ELF-1 (cell line): ENCODE measurements at regions not wholly inside any gene's neighbourhood (a gene's known extent, or its start where the extent isn't known, plus 50 kb on each side); places are given as distances from the start of the nearest gene placed in this dataset.
A peak's percentile ranks its signal among the peaks of the same experiment; 100 is the strongest.
"Not testable (repeated sequence)": the region's sequence is repeated elsewhere in the genome, so short reads cannot be mapped to it uniquely, and the experiment has no call there.

Source experiments
- DNase-seq: peaks from one replicate; pipeline ENCODE4 v3.0.0-alpha.2; 2016; ENCODE audit warnings: low read depth, low spot score

DNA sequence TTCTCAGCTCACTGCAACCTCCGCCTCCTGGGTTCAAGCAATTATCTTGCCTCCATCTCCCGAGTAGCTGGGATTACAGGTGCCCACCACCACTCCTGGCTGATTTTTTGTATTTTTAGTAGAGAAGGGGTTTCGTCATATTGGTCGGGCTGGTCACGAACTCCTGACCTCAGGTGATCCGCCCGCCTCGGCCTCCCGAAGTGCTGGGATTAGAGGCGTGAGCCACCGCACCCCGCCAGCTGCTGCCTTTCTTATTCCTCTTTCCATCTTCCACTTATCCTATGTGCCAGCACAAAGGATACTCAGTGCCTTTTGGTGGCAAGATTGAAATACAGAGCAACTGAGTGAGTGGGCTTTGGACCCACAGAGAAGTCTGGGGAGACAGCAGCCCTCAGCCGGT is 97.6 kb upstream of the HES1 start:
- DNase-seq, result not testable (repeated sequence)

- no peak for DNase-seq
Observed at GRCh38 chr3:194038960-194039359, 97.0 kb upstream of the HES1 start.

GRCh38 chr3:194040516-194041273 is 95.3 kb upstream of the HES1 start:
- no peak for DNase-seq

DNA sequence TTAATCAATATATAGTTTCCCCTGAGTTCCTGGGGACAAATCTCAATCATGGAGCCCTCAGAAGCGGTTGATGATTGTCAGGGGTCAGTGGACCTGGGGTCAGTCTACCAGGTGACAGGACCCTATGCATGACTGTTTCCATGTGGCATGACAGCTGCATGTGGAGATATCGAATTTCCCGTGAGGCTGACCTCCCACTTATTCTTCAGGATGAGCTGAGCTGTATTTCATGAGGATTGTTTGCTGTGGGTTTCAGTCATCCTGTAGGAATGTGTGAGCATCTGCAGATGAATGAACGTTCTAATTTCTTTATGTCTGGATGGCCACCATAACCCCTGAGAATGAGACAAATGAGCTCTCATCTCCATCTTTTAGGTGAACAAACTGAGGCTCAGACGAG is 93.0 kb upstream of the HES1 start:
- no peak for DNase-seq

DNA sequence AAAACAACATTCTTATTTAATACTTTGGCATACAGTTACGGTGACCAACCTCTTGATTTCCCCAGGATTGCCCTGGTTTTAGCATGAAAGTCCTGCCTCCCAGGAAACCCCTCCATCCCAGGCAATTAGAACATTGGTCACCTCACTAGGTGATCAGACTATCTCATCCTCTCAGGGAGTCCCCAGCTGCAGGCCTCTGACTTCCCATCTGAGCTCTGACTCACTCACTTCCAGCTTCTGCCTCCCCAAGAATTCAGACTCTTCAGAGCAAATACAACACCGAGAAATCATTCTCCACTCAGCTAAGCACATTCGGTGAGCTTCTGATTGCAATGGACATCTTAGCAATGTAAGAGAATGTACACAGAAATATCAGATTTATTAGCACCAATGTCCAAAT is 92.4 kb upstream of the HES1 start:
- DNase-seq, result no peak

GRCh38 chr3:194045289-194045688 is 90.7 kb upstream of the HES1 start:
- no peak for DNase-seq

GRCh38 chr3:194045919-194046318 is 90.0 kb upstream of the HES1 start:
- DNase-seq, result no peak

DNA sequence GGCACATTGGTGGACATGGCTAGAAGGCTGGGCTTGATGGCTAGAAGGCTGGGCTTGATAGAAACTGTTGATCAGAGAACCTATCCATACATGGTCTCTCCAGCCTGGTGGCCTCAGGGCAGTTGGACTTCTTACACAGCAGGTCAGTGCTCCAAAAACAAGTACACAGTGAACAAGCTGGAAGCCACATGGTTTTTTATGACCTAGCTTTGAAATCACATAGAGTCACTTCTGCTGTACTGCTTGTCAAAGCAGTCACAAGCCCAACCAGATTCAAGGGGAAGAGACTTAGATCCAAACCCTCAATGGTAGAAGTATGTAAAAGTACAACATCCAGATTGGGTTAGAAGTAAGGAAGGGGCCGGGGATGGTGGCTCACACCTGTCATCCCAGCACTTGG is 89.4 kb upstream of the HES1 start:
- DNase-seq, result no peak

DNA sequence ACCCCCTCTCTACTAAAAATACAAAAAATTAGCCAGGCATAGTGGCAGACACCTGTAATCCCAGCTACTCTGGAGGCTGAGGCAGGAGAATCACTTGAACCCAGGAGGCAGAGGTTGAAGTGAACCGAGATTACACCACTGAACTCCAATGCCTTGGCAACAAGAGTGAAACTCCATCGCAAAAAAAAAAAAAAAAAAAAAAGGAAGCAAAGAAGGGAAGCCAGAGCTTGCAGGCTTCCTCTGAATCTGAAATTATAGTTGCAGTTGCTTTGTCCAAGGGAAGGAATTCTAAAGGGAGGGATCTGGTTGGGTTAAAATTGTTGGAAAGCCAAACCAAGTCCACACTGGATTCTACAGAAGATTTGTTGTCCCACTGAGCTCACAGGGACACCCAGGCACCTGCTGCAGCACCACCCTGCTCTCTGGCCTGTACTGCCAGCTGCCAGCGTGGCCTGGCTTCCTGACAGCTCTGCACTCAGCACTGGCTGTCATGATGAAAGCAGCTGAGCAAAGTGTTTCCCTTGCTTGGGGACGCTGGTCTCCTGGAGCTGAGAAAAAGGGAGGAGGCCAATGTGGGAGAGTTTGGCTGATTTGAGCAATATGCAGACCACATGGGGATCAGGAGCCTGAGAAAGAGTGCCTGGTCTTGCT is 88.8 kb upstream of the HES1 start:
- DNase-seq, result no peak

GRCh38 chr3:194049394-194049793 is 86.6 kb upstream of the HES1 start:
- no peak for DNase-seq

GRCh38 chr3:194050782-194051320 is 85.1 kb upstream of the HES1 start:
- no peak for DNase-seq

GRCh38 chr3:194051366-194052149 is 84.4 kb upstream of the HES1 start:
- DNase-seq, result no peak

DNA sequence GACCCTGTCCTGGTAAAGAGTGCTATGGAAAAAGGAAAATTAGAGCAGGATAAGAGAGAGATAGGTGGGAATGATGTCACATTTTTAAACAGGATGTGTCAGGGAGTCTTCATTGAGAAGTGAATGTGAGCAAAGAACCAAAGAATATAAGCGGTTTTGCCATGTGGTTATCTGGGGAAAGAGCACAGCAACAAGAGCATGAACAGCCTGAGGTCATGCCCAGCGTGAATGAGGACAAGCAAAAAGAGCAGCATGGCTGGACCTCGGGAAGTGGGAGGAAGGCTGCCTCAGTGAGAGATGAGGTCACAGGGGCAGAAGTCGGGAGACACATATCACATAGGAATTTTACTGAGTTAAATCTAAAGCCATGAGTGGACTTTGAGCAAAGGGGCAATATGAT is 82.8 kb upstream of the HES1 start:
- DNase-seq, result no peak

DNA sequence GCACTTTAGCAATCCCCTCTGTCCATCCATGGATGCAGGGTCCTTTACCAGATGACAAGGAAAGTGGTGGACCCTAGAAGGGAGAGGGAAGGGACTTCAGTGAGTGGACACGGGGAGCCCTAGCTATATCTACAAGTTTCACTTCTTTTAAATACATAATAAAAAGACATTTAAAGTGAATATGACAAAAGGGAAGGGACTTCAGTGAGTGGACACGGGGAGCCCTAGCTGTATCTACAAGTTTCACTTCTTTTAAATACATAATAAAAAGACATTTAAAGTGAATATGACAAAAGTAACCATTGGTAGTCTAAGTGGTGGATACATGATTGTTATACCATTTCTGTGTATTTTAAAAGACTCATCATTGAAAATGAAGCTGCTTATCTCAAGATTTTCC is 81.9 kb upstream of the HES1 start:
- DNase-seq, result no peak

DNA sequence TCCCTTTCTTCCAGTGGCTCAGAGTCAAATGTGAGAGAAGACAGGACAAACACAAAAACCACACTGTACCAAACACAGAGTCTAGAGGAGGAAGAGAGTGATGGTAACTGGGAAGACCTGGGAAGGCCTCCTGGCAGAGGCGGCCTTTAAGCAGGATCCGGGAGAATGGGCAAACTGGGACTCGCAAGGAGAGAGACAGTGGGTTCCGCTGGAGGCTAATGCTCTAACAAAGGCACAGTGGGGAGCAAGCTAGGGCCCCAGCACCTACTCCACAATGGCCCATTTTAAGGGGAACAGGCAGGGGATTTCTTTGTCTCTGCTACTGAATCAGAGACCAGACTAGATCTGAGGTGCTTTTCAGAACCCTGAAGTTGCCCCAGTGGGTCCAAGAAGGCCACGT is 81.4 kb upstream of the HES1 start:
- DNase-seq, result no peak

DNA sequence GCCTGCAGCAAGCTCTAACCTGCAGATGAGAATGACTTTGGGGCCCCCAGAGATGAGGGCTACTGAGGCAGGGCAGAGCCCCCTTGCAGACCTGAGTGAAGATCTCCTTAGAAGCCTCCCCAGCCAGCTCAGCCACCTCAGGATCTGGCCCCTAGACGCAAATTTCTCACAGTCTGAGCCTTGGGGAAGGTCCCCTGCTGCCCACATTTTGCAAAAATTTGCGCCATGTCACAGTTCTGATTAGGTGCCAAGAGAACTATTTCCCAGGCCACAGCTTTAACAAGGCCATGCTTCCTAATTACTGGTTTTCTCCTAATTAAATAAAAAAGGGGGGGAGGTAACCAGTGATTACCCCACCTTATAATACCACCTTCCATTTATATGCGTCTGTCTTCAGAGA is 81.0 kb upstream of the HES1 start:
- no peak for DNase-seq

DNA sequence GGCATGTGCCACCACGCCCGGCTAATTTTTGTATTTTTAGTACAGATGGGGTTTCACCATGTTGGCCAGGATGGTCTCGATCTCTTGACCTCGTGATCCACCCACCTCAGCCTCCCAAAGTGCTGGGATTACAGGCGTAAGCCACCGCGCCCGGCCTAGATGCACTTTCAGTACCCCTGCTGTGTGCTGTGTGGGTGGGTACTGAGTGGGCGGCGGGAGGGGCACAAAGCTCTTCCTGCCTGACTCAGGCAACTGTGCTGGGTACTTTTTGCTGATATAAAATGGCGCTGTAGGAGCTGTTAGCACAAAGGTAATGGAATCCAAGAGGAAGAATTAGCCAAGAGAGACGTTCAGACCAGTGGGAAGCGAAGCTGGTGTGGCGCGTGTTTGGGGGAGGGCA is 79.6 kb upstream of the HES1 start:
- not testable (repeated sequence) for DNase-seq

DNA sequence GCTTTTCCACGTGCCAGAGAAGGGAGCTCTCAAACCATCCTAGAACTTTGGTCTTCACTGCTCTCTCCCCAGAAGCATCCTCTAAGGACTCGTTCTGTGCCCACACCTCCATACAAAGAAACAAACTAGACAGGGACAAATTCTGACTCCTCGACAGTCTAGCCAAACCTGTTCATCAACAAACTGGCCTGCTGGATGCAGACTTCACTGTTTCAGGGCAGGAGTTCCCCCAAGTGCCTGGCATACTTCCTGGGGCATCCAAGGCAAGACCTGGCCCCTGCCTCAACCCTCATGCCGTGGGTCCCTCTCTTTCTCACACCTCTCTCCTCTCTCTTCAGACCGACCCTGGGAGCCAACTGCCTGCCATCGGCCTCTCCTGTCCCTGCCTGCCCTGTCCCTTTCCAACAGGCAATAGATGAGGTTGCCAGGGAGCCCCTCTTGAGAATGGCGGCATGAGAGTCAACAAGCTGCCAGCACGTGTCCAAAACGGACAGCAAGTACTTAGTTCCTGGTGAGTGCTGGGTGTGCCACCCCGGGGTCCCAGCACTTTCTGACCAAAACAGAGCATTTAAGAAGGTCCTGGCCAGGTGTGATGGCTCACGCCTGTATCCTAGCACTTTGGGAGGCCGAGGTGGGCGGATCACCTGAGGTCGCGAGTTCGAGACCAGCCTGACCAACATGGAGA is 79.1 kb upstream of the HES1 start:
- DNase-seq, result peak; percentile 60

DNA sequence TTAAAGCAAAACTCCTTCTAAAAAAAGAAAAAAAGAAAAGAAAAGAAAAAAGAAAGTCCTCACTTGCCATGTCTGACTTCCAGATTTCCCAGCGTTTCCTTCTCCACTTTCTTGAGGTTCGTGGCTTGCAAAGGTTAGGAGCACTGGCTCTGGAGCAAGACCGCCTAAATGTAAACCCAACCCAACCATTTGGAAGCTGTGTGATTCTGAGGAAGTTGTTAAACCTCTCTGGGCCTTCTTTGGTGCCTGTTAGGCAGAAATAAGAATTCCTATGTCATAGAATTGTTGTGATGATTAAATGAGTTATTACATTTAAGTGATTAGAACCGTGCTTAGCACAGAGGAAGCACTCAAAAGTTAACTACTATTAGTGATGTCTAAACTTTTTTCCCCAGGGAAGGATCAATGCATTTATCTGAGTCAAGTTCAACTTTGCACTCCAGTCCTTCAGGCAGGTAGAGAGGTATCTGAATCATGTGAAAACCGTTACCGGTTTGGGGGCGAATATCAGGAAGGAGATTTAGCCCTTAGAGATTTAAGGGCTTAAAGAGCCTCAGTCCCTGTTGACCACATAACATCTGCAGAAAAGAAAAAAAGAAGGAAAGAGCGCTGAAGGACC is 78.3 kb upstream of the HES1 start:
- DNase-seq, result no peak

- DNase-seq, result peak; percentile 83
Observed at GRCh38 chr3:194058189-194058571, 77.8 kb upstream of the HES1 start.

DNA sequence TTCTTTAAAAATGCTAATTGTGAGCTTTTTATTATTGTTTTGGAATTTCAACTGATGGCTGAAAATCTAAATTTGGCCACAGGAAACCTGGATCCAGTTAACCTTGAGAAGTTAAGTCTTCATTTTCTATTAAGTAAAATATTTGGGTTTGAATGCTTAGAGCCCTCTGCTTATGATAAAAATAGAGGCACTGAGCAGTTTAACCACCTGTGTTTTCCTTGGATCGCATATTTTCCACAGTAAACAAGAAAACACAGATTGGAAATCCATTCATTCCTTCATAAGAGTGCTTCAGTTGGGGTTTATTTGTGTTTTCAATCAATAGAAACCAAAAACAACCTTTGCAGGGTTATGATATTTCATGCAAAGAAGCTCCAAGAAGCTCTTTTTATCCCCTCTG is 77.2 kb upstream of the HES1 start:
- DNase-seq, result no peak
